Astrocyte of the spinal cord (primary cell): ENCODE measurements at regions not wholly inside any gene's neighbourhood (a gene's known extent, or its start where the extent isn't known, plus 50 kb on each side); places are given as distances from the start of the nearest gene placed in this dataset.
"Not testable (repeated sequence)": the region's sequence is repeated elsewhere in the genome, so short reads cannot be mapped to it uniquely, and the experiment has no call there.

Experiments used
- DNase-seq: peaks from one replicate; pipeline ENCODE4 v3.0.0; 2011; ENCODE audit warnings: low read depth, low spot score
- H3K4me3 ChIP-seq: 2 replicates; pipeline ENCODE4 v1.5.1; 2011; ENCODE audit warnings: low read depth, mild to moderate bottlenecking, low read length, moderate library complexity
- CTCF ChIP-seq: IDR thresholded peaks from 2 replicates; pipeline ENCODE4 v1.5.1; 2012; ENCODE audit warnings: low read depth, mild to moderate bottlenecking, low read length, inconsistent platforms
- in situ Hi-C: cut with HindIII; loops from 2 replicates; pipeline ENCODE4 v1.10.0; 2017; ENCODE audit warnings: low sequenced_read_pairs

GRCh38 chr9:90188656-90189055, 454.0 kb downstream of the DIRAS2 start:
- no peak for TF ChIP-seq CTCF
- in situ Hi-C loops, result no loop called here
- no peak overlapping the region for H3K4me3 ChIP-seq
- no peak for DNase-seq

GRCh38 chr9:90189306-90189705, 453.3 kb downstream of the DIRAS2 start:
- DNase-seq, result no peak
- TF ChIP-seq CTCF, result no peak
- in situ Hi-C loops, result no loop called here
- no peak overlapping the region for H3K4me3 ChIP-seq

DNA sequence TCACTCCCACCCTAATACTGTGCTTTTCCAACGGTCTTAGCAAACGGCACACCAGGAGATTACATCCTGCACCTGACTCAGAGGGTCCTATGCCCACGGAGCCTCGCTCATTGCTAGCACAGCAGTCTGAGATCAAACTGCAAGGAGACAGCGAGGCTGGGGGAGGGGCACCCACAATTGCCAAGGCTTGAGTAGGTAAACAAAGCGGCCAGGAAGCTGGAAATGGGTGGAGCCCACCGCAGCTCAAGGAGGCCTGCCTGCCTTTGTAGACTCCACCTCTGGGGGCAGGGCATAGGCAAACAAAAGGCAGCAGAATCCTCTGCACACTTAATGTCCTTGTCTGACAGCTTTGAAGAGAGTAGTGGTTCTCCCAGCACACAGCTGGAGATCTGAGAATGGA, 450.2 kb downstream of the DIRAS2 start:
- DNase-seq, in situ Hi-C loops, H3K4me3 ChIP-seq: not testable (repeated sequence)

- TF ChIP-seq CTCF, result no peak
- DNase-seq, result no peak
- in situ Hi-C loops, result no loop called here
- H3K4me3 ChIP-seq, result no peak overlapping the region
These were observed 443.7 kb downstream of the DIRAS2 start for GRCh38 chr9:90198956-90199355.

DNA sequence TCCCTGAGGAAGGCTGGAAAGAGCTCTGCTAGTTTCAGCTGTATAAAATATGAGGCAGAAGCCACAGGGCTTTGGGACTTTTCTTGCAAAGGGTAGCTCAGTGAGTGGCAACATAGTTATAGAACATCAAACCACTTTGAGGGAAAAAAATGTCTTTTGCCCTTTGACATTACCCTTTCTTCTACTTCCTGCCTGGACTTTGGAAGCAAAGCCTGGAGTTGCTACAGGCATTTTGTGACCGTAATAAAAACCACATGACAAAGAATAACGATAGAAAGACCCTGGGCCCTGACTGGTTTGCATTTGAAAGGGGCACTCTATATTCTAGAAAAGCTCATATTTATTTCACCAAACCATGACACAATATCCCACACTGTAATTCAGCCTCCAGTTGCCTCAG, 440.9 kb downstream of the DIRAS2 start:
- no peak for DNase-seq
- TF ChIP-seq CTCF, result no peak
- no peak overlapping the region for H3K4me3 ChIP-seq
- in situ Hi-C loops, result no loop called here

- in situ Hi-C loops, result no loop called here
- TF ChIP-seq CTCF, result no peak
- H3K4me3 ChIP-seq, result no peak overlapping the region
- DNase-seq, result no peak
These were observed 438.3 kb downstream of the DIRAS2 start for GRCh38 chr9:90204128-90204831.

GRCh38 chr9:90213045-90213444, 429.6 kb downstream of the DIRAS2 start:
- in situ Hi-C loops, H3K4me3 ChIP-seq, DNase-seq: not testable (repeated sequence)
